Keratinocyte (primary cell): ENCODE measurements at regions not wholly inside any gene's neighbourhood (a gene's known extent, or its start where the extent isn't known, plus 50 kb on each side); places are given as distances from the start of the nearest gene placed in this dataset.
"Not testable (repeated sequence)": the region's sequence is repeated elsewhere in the genome, so short reads cannot be mapped to it uniquely, and the experiment has no call there.

Experiments used
- EZH2 ChIP-seq: IDR thresholded peaks from one replicate; pipeline ENCODE4 v1.6.1; 2012; ENCODE audit warnings: inconsistent platforms, mild to moderate bottlenecking, low read length, moderate library complexity
- TF ChIP-seq, protein P1 (sequence below), 3 experiments: IDR thresholded peaks in 1 of 3; conservative IDR thresholded peaks in 1 of 3; optimal IDR thresholded peaks in 1 of 3; 2 replicates in 2 of 3; 3 replicates in 1 of 3; pipeline versions ENCODE3 to v1.5.1; 2011; ENCODE audit warnings: low read length in 3 of 3, mild to moderate bottlenecking in 3 of 3, moderate library complexity in 2 of 3, control low read depth in 1 of 3, inconsistent platforms in 1 of 3; ENCODE audit not compliant: insufficient read depth in 2 of 3; ENCODE audit errors: extremely low read depth in 1 of 3

DNA sequence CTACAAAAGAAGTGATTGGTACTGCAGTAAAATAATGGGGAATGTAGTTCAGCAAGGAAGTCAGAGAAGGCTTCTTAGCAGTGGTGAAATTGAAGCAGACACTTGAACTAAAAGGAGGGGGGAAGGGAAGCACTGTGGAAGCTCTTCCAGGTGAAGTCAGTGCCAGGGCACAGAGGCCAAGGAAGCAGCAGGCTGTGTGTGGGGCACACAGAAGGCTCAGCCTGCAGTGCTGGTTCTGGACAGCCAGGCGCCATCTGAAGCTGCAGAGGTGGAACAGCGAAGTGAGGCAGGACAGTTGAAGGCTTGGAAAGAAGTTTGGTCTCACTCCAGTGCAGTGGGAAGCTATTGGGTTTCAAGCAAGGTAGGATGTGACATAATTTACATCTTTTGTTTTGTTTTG is 64.2 kb downstream of the ARHGAP11B start:
- TF ChIP-seq, protein P1, sequence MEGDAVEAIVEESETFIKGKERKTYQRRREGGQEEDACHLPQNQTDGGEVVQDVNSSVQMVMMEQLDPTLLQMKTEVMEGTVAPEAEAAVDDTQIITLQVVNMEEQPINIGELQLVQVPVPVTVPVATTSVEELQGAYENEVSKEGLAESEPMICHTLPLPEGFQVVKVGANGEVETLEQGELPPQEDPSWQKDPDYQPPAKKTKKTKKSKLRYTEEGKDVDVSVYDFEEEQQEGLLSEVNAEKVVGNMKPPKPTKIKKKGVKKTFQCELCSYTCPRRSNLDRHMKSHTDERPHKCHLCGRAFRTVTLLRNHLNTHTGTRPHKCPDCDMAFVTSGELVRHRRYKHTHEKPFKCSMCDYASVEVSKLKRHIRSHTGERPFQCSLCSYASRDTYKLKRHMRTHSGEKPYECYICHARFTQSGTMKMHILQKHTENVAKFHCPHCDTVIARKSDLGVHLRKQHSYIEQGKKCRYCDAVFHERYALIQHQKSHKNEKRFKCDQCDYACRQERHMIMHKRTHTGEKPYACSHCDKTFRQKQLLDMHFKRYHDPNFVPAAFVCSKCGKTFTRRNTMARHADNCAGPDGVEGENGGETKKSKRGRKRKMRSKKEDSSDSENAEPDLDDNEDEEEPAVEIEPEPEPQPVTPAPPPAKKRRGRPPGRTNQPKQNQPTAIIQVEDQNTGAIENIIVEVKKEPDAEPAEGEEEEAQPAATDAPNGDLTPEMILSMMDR (optimal IDR thresholded peaks at IDR 0.05 in 1 of 3, IDR thresholded peaks at IDR 0.05 in 1 of 3, conservative IDR thresholded peaks at IDR 0.05 in 1 of 3; ENCODE audit: extremely low read depth in 1 of 3, insufficient read depth in 2 of 3, low read length in 3 of 3): not testable (repeated sequence)
- not testable (repeated sequence) for TF ChIP-seq EZH2
